Loucy (cell line): ENCODE measurements at regions not wholly inside any gene's neighbourhood (a gene's known extent, or its start where the extent isn't known, plus 50 kb on each side); places are given as distances from the start of the nearest gene placed in this dataset.

Source experiments
- CTCF ChIP-seq: fragments of 200-600 bp; sonication (generic); conservative IDR thresholded peaks from 2 replicates; pipeline ENCODE4 v1.5.1; 2014; ENCODE audit warnings: mild to moderate bottlenecking, antibody characterized with exemption, low read length
- EZH2phosphoT487 ChIP-seq: fragments of 200-600 bp; IDR thresholded peaks from 2 replicates; pipeline ENCODE4 v1.6.1; 2018; ENCODE audit warnings: antibody characterized with exemption, mild to moderate bottlenecking, moderate library complexity, borderline replicate concordance

GRCh38 chr9:129370770-129371169 is 192.7 kb upstream of the IER5L start:
- no peak for TF ChIP-seq CTCF
- no peak for TF ChIP-seq EZH2phosphoT487
